Fibroblast of mammary gland (primary cell): ENCODE measurements at regions not wholly inside any gene's neighbourhood (a gene's known extent, or its start where the extent isn't known, plus 50 kb on each side); places are given as distances from the start of the nearest gene placed in this dataset.

Experiments
- DNase-seq: peaks from one replicate; pipeline ENCODE4 v3.0.0-alpha.2; 2010; ENCODE audit warnings: low read depth
- H3K4me3 ChIP-seq: 2 replicates; pipeline ENCODE4 v1.5.1; 2011; ENCODE audit warnings: low read depth, mild to moderate bottlenecking, low read length, moderate library complexity; ENCODE audit not compliant: control insufficient read depth
- TF ChIP-seq, protein P1 (sequence below): conservative IDR thresholded peaks from 2 replicates; pipeline ENCODE4 v1.5.1; 2011; ENCODE audit warnings: low read depth, low read length, inconsistent platforms; ENCODE audit not compliant: control insufficient read depth, insufficient read depth

DNA sequence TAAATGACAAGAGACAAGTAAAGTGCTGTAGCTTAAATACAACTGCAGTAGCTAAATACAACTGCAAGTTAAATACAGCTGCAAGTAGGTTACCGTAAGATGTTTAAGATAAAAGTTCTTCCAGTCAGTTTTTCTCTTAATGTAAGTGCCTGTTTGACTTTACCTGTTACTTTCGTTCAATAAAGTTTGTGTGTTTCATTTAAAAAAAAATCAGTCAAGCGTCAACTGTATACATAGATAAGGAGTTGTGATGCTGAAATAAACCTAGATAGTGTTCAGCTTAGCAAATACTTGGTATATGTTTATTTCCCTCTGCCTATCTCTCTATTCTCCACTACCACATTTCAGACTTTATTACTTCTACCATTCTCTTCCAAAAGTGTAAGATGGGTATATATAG is 221.2 kb downstream of the NR2F2 start:
- no peak overlapping the region for H3K4me3 ChIP-seq
- DNase-seq = no peak
- TF ChIP-seq, protein P1, sequence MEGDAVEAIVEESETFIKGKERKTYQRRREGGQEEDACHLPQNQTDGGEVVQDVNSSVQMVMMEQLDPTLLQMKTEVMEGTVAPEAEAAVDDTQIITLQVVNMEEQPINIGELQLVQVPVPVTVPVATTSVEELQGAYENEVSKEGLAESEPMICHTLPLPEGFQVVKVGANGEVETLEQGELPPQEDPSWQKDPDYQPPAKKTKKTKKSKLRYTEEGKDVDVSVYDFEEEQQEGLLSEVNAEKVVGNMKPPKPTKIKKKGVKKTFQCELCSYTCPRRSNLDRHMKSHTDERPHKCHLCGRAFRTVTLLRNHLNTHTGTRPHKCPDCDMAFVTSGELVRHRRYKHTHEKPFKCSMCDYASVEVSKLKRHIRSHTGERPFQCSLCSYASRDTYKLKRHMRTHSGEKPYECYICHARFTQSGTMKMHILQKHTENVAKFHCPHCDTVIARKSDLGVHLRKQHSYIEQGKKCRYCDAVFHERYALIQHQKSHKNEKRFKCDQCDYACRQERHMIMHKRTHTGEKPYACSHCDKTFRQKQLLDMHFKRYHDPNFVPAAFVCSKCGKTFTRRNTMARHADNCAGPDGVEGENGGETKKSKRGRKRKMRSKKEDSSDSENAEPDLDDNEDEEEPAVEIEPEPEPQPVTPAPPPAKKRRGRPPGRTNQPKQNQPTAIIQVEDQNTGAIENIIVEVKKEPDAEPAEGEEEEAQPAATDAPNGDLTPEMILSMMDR = no peak

DNA sequence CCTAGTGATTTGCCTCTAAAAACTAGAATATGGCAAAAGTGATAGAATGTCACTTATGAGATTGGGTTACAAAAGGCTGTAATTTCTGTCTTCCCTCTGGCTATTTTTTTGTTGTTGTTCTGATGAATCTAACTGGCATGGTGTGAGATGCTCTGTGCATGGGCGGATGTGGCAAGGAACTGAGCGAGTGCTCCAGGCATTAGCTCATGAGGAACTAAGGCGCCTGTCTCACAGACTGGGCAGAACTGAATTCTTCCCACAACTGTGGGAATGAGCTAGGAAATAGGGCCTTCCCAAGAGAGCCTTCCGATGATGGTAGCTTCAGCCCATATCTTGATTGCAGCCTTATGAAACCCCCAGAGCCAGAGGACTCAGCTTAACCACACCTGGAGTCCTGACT is 222.5 kb downstream of the NR2F2 start:
- TF ChIP-seq, protein P1 = no peak
- no peak overlapping the region for H3K4me3 ChIP-seq
- DNase-seq = peak; percentile 6

DNA sequence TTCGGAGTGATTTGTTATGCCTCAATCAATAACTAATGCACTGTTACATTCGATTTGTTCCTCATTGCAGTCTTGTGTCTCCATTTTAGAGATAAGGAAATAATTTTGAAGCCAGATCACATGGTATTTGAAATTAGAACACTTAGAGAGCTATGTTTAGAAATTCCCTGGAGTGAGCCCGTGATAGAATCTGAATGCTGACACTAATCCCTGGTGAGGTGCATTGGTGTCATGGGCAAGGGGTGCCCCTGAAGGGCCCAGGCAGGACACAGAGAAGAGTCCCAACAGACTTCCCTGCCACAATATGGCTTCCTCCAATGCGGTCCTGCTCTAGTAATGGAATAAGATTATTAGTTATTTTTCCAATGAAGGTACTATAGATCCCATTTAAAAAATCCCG is 223.0 kb downstream of the NR2F2 start:
- H3K4me3 ChIP-seq = no peak overlapping the region
- no peak for DNase-seq
- TF ChIP-seq, protein P1 = no peak

DNA sequence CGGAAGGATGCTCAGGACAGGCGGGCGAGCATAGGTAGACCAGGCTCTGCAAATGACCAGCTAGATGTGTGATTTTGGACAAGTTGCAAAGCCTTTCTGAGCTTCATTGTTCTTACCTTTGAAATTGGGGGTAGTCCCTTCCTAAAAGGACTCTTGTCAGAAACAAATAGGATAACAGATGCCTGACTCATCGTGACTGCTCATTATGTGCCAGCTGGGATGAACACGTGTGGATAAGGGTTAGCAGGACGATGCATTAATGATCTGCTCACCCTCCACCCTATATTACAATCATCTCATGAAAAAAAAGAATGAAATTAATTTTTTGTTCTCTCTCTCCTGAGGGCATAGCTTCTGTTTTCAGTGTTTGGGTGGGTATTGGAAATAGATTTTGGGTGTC is 223.4 kb downstream of the NR2F2 start:
- TF ChIP-seq, protein P1 = no peak
- no peak overlapping the region for H3K4me3 ChIP-seq
- no peak for DNase-seq

DNA sequence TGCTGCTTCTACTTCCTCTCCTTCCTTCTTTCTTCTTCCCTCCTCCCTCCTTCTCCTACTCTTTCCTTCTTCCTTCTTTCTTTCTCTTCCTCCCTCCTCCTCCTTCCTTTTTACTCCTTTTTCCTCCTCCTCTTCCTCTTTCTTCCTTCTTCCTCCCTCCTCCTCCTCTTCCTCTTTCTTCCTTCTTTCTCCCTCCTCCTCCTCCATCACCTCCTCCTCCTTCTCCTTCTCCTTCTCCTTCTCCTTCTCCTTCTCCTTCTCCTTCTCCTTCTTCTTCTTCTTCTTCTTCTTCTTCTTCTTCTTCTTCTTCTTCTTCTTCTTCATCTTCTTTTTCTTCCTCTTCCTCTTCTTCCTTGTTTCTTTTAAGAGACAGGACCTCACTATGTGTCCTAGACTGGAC is 224.0 kb downstream of the NR2F2 start:
- no peak overlapping the region for H3K4me3 ChIP-seq
- no peak for DNase-seq
- TF ChIP-seq, protein P1 = no peak

DNA sequence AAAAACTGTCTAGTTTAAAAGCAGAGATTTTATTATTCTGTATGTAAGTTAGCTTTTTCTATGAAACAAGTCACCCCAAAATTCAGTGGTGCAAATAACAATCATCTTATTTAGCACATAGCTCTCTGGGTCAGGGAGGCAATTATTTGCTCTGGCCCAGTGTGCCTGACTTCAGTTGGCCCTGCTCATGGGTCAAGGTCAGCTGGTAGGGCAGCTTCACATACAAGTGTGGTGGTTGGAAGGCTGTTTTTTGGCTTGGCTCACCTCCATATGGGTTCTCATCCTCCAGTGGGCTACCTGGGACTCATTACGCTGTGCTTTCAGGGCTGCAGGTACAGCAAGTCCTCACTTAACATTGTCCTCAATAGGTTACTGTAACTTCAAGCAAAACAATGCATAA is 228.6 kb downstream of the NR2F2 start:
- TF ChIP-seq, protein P1 = no peak
- no peak overlapping the region for H3K4me3 ChIP-seq
- DNase-seq = no peak

DNA sequence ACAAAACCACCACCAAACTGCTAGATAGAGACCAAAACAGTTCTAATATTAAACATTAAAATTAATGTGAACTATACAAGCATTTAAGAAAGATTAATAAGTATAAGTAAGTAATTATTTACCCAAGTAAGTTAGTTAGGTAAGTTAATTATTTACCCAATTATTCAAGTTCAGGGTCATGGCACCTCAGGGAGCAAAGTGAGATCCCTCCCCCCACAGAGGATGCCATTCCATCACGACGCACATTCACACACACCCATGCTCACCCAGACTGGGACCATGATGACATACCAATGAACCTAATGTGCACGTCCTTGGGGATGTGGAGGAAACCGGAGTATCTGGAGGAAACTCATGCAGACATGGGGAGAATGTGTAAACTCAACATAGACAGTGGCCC is 229.1 kb downstream of the NR2F2 start:
- no peak for DNase-seq
- TF ChIP-seq, protein P1 = no peak
- H3K4me3 ChIP-seq = no peak overlapping the region
